CD14-positive monocyte (primary cell): ENCODE measurements at regions not wholly inside any gene's neighbourhood (a gene's known extent, or its start where the extent isn't known, plus 50 kb on each side); places are given as distances from the start of the nearest gene placed in this dataset.

Experiments used
- DNase-seq, 3 donors: peaks; one replicate each; pipeline ENCODE4 v3.0.0-alpha.2; 2011 to 2022
- H2AFZ ChIP-seq: 2 replicates; pipeline ENCODE4 v1.6.0; 2012; ENCODE audit warnings: mild to moderate bottlenecking, low read depth, low read length, inconsistent platforms; ENCODE audit not compliant: insufficient read depth, poor library complexity, severe bottlenecking
- H3K27ac ChIP-seq, 2 donors: 1 replicate in 1 of 2; 2 replicates in 1 of 2; pipeline ENCODE4 v1.5.1; 2012 to 2013; ENCODE audit warnings: low read length in 2 of 2, control low read depth in 1 of 2, inconsistent platforms in 1 of 2, low read depth in 1 of 2, mild to moderate bottlenecking in 1 of 2
- H3K27me3 ChIP-seq, 2 donors: one replicate each; pipeline versions ENCODE4 v1.6.0 to v1.6.1; 2011 to 2013; ENCODE audit warnings: low read length in 2 of 2; ENCODE audit not compliant: control insufficient read depth in 2 of 2, insufficient read depth in 2 of 2
- H3K36me3 ChIP-seq, 2 donors: replicated peaks in 1 of 2; 1 replicate in 1 of 2; 2 replicates in 1 of 2; pipeline versions ENCODE4 v1.5.1 to v1.6.1; 2012 to 2013; ENCODE audit warnings: low read length in 2 of 2, control low read depth in 1 of 2, inconsistent platforms in 1 of 2, mild to moderate bottlenecking in 1 of 2; ENCODE audit not compliant: insufficient read depth in 2 of 2, control insufficient read depth in 1 of 2
- H3K4me1 ChIP-seq, 2 donors: 1 replicate in 1 of 2; 2 replicates in 1 of 2; pipeline versions ENCODE4 v1.5.1 to v1.6.1; 2012 to 2013; ENCODE audit warnings: low read length in 2 of 2, control low read depth in 1 of 2, inconsistent platforms in 1 of 2, mild to moderate bottlenecking in 1 of 2, moderate library complexity in 1 of 2; ENCODE audit not compliant: insufficient read depth in 2 of 2, control insufficient read depth in 1 of 2
- H3K4me2 ChIP-seq: replicated peaks from 2 replicates; pipeline ENCODE3; 2012; ENCODE audit warnings: low read length, moderate library complexity, mild to moderate bottlenecking; ENCODE audit not compliant: poor library complexity, severe bottlenecking; ENCODE audit errors: extremely low read depth
- H3K4me3 ChIP-seq, 3 experiments: fragments of 200-600 bp in 1 of 3; sonication (generic) in 1 of 3; replicated peaks in 1 of 3; 1 replicate in 2 of 3; 2 replicates in 1 of 3; pipeline ENCODE4 v1.5.1; 2011 to 2013; ENCODE audit warnings: low read length in 3 of 3, mild to moderate bottlenecking in 3 of 3, control low read depth in 2 of 3, low read depth in 2 of 3, inconsistent platforms in 1 of 3, moderate library complexity in 1 of 3
- H3K79me2 ChIP-seq: 2 replicates; pipeline ENCODE4 v1.6.0; 2012; ENCODE audit warnings: mild to moderate bottlenecking, control low read depth, inconsistent platforms, low read length, moderate library complexity; ENCODE audit not compliant: insufficient read depth
- H3K9ac ChIP-seq: 2 replicates; pipeline ENCODE4 v1.6.0; 2017; ENCODE audit warnings: low read length, mild to moderate bottlenecking; ENCODE audit not compliant: insufficient read depth, poor library complexity, severe bottlenecking
- H3K9me3 ChIP-seq, 2 donors: replicated peaks in 1 of 2; 1 replicate in 1 of 2; 2 replicates in 1 of 2; pipeline versions ENCODE4 v1.5.1 to v1.6.1; 2012 to 2013; ENCODE audit warnings: low read length in 2 of 2, control low read depth in 1 of 2; ENCODE audit not compliant: control insufficient read depth in 1 of 2, insufficient read depth in 1 of 2
- H4K20me1 ChIP-seq: 2 replicates; pipeline ENCODE4 v1.6.0; 2012; ENCODE audit warnings: mild to moderate bottlenecking, low read length, control low read depth, moderate library complexity; ENCODE audit not compliant: insufficient read depth
- H3K27ac Mint-ChIP-seq, 7 donors: one replicate each; pipeline ENCODE4 v1.8.0; 2020; ENCODE audit warnings: mild to moderate bottlenecking in 7 of 7, mixed read lengths in 7 of 7, moderate library complexity in 6 of 7, inconsistent platforms in 2 of 7
- H3K27me3 Mint-ChIP-seq, 3 donors: one replicate each; pipeline ENCODE4 v1.8.0; 2021 to 2022; ENCODE audit warnings: low read depth in 3 of 3, mild to moderate bottlenecking in 3 of 3, mixed read lengths in 3 of 3, moderate library complexity in 3 of 3, inconsistent platforms in 1 of 3
- H3K36me3 Mint-ChIP-seq, 2 donors: one replicate each; pipeline ENCODE4 v1.8.0; 2020; ENCODE audit warnings: mixed read lengths in 2 of 2, inconsistent platforms in 1 of 2, mild to moderate bottlenecking in 1 of 2
- H3K4me1 Mint-ChIP-seq: one replicate; pipeline ENCODE4 v1.8.0; 2020; ENCODE audit warnings: mild to moderate bottlenecking, mixed read lengths
- H3K4me3 Mint-ChIP-seq, 2 donors: one replicate each; pipeline ENCODE4 v1.8.0; 2020; ENCODE audit warnings: mild to moderate bottlenecking in 2 of 2, mixed read lengths in 2 of 2, moderate library complexity in 1 of 2
- H3K9me3 Mint-ChIP-seq, 7 donors: one replicate each; pipeline ENCODE4 v1.8.0; 2020 to 2022; ENCODE audit warnings: mixed read lengths in 7 of 7, mild to moderate bottlenecking in 6 of 7, moderate library complexity in 6 of 7, inconsistent platforms in 2 of 7
- CTCF ChIP-seq: fragments of 200-600 bp; IDR thresholded peaks from one replicate; pipeline ENCODE4 v1.8.0; 2022; ENCODE audit warnings: antibody characterized with exemption, mild to moderate bottlenecking
- WGBS: methylation state at CpG from one replicate; pipeline ENCODE4 v1.1.5; 2013; ENCODE audit warnings: missing lambda C conversion rate; ENCODE audit not compliant: insufficient coverage; 5-methylcytosine and 5-hydroxymethylcytosine counted together
- intact Hi-C, 2 donors: fragments of 100-400 bp; cut with micrococcal nuclease; formaldehyde crosslinking; loops; one replicate each; pipeline versions ENCODE4 v1.15.0 to v1.15.1; 2023

GRCh38 chr10:9796564-9796963 lies 1221.1 kb upstream of the CELF2 start:
- no peak overlapping the region for H3K4me3 Mint-ChIP-seq
- no peaks in the 10 kb centered on the region for H3K4me1 ChIP-seq

GRCh38 chr10:9800011-9800410 lies 1217.7 kb upstream of the CELF2 start:
- Histone ChIP-seq H3K4me1 (no peaks in the 10 kb centered on the region), H3K27me3 (no peaks in the 10 kb centered on the region), H3K4me3 (no peak overlapping the region), H3K27ac (no peak overlapping the region), H3K9ac (no peak overlapping the region), H4K20me1 (no peaks in the 10 kb centered on the region), H3K4me2 (no peak overlapping the region), H3K36me3 (no peaks in the 10 kb centered on the region), H3K79me2 (no peaks in the 10 kb centered on the region), H3K9me3 (no peaks in the 10 kb centered on the region), H2AFZ (no peak overlapping the region)
- intact Hi-C loops, result no loop called here
- TF ChIP-seq CTCF, result no peak
- H3K36me3 Mint-ChIP-seq, result no peaks in the 10 kb centered on the region
- WGBS, result no CpG with 5 or more reads among the region's 1 CpG
- H3K27me3 Mint-ChIP-seq, result no peaks in the 10 kb centered on the region
- no peak for DNase-seq
- no peak overlapping the region for H3K27ac Mint-ChIP-seq
- peaks cover 0 to 4% (median 0%) of the 10 kb centered on the region in 7 donors for H3K9me3 Mint-ChIP-seq
- H3K4me3 Mint-ChIP-seq, result no peak overlapping the region
- H3K4me1 Mint-ChIP-seq, result peaks cover 3% of the 10 kb centered on the region

More at GRCh38 chr10:9796564-9796963, 1221.1 kb upstream of the CELF2 start:
- no peak for DNase-seq
- H3K9me3 Mint-ChIP-seq, result peaks cover 0 to 4% (median 0%) of the 10 kb centered on the region in 7 donors
- no peaks in the 10 kb centered on the region for H3K27me3 Mint-ChIP-seq
- Histone ChIP-seq H3K27ac (no peak overlapping the region), H3K79me2 (no peaks in the 10 kb centered on the region), H3K27me3 (no peaks in the 10 kb centered on the region), H4K20me1 (no peaks in the 10 kb centered on the region), H3K9ac (no peak overlapping the region), H3K4me3 (no peak overlapping the region), H2AFZ (no peak overlapping the region), H3K4me2 (no peak overlapping the region), H3K9me3 (no peaks in the 10 kb centered on the region), H3K36me3 (no peaks in the 10 kb centered on the region)
- H3K4me1 Mint-ChIP-seq, result peaks cover 3% of the 10 kb centered on the region
- TF ChIP-seq CTCF, result no peak
- no CpG with 5 or more reads among the region's 3 CpGs for WGBS
- intact Hi-C loops, result no loop called here
- no peak overlapping the region for H3K27ac Mint-ChIP-seq
- no peaks in the 10 kb centered on the region for H3K36me3 Mint-ChIP-seq
